Middle frontal gyrus (tissue), 1 donor: ENCODE measurements at regions not wholly inside any gene's neighbourhood (a gene's known extent, or its start where the extent isn't known, plus 50 kb on each side); places are given as distances from the start of the nearest gene placed in this dataset.
"Not testable (repeated sequence)": the region's sequence is repeated elsewhere in the genome, so short reads cannot be mapped to it uniquely, and the experiment has no call there.

ENCODE experiments used
- DNase-seq: peaks from one replicate; pipeline ENCODE4 v3.0.0-alpha.2; 2015; ENCODE audit warnings: low spot score; ENCODE audit errors: extremely low spot score

GRCh38 chr11:45000918-45001317 lies 50.2 kb upstream of the TP53I11 start:
- DNase-seq: no peak

- no peak for DNase-seq
Observed at GRCh38 chr11:45001466-45002165, 50.9 kb upstream of the TP53I11 start.

GRCh38 chr11:45005106-45005505 lies 54.4 kb upstream of the TP53I11 start:
- no peak for DNase-seq

- DNase-seq: no peak
Observed at GRCh38 chr11:45007011-45007410, 56.3 kb upstream of the TP53I11 start.

GRCh38 chr11:45015983-45016382 lies 65.3 kb upstream of the TP53I11 start:
- not testable (repeated sequence) for DNase-seq

- not testable (repeated sequence) for DNase-seq
Observed at GRCh38 chr11:45016446-45016845, 65.8 kb upstream of the TP53I11 start.

GRCh38 chr11:45017329-45017728 lies 66.6 kb upstream of the TP53I11 start:
- DNase-seq: no peak

GRCh38 chr11:45021001-45021400 lies 70.3 kb upstream of the TP53I11 start:
- no peak for DNase-seq

GRCh38 chr11:45021692-45022141 lies 71.0 kb upstream of the TP53I11 start:
- no peak for DNase-seq

GRCh38 chr11:45022294-45023064 lies 71.8 kb upstream of the TP53I11 start:
- DNase-seq: no peak

GRCh38 chr11:45023065-45023365 lies 72.3 kb upstream of the TP53I11 start:
- no peak for DNase-seq

GRCh38 chr11:45024316-45024715 lies 73.6 kb upstream of the TP53I11 start:
- DNase-seq: no peak

GRCh38 chr11:45024846-45025588 lies 74.3 kb upstream of the TP53I11 start:
- no peak for DNase-seq

- DNase-seq: no peak
Observed at GRCh38 chr11:45025716-45026492, 75.2 kb upstream of the TP53I11 start.

- DNase-seq: no peak
Observed at GRCh38 chr11:45026835-45027234, 76.2 kb upstream of the TP53I11 start.

- DNase-seq: no peak
Observed at GRCh38 chr11:45027312-45027711, 76.6 kb upstream of the TP53I11 start.

GRCh38 chr11:45028911-45029682 lies 78.4 kb upstream of the TP53I11 start:
- DNase-seq: no peak

- no peak for DNase-seq
Observed at GRCh38 chr11:45030778-45031177, 80.1 kb upstream of the TP53I11 start.

- no peak for DNase-seq
Observed at GRCh38 chr11:45031912-45032519, 81.3 kb upstream of the TP53I11 start.

- no peak for DNase-seq
Observed at GRCh38 chr11:45035413-45035812, 84.7 kb upstream of the TP53I11 start.
